Nephron (organoid): ENCODE measurements at regions not wholly inside any gene's neighbourhood (a gene's known extent, or its start where the extent isn't known, plus 50 kb on each side); places are given as distances from the start of the nearest gene placed in this dataset.

Experiments used
- H3K27ac Mint-ChIP-seq, 3 experiments: 2 replicates each; pipeline ENCODE4 v1.8.0; 2020; ENCODE audit warnings: mixed read lengths in 3 of 3, mild to moderate bottlenecking in 2 of 3, moderate library complexity in 1 of 3
- H3K27me3 Mint-ChIP-seq: 2 replicates; pipeline ENCODE4 v1.8.0; 2021; ENCODE audit warnings: low read depth, mild to moderate bottlenecking, moderate library complexity, mixed read lengths
- H3K36me3 Mint-ChIP-seq: 2 replicates; pipeline ENCODE4 v1.8.0; 2020; ENCODE audit warnings: low read depth, mixed read lengths
- H3K4me1 Mint-ChIP-seq: 2 replicates; pipeline ENCODE4 v1.8.0; 2020; ENCODE audit warnings: mixed read lengths
- H3K4me3 Mint-ChIP-seq, 3 experiments: 2 replicates each; pipeline ENCODE4 v1.8.0; 2020; ENCODE audit warnings: mild to moderate bottlenecking in 3 of 3, mixed read lengths in 3 of 3, moderate library complexity in 2 of 3
- H3K9me3 Mint-ChIP-seq: 2 replicates; pipeline ENCODE4 v1.8.0; 2020; ENCODE audit warnings: mixed read lengths
- CTCF ChIP-seq, 3 experiments: fragments of 200-600 bp; sonication (generic); IDR thresholded peaks; one replicate each; pipeline ENCODE4 v1.5.0; 2021; ENCODE audit warnings: antibody characterized with exemption in 3 of 3; ENCODE audit not compliant: unreplicated experiment in 3 of 3

- no peak for TF ChIP-seq CTCF (IDR thresholded peaks at IDR 0.05; ENCODE audit: unreplicated experiment in 3 of 3)
- H3K4me1 Mint-ChIP-seq = peaks cover 16% of the 10 kb centered on the region
- H3K4me3 Mint-ChIP-seq = no peak overlapping the region
- peaks cover 23% of the 10 kb centered on the region for H3K27me3 Mint-ChIP-seq
- H3K27ac Mint-ChIP-seq = no peak overlapping the region
- no peaks in the 10 kb centered on the region for H3K9me3 Mint-ChIP-seq
- no peaks in the 10 kb centered on the region for H3K36me3 Mint-ChIP-seq
Measured at GRCh38 chr17:51347851-51348584, 87.7 kb downstream of the UTP18 start.

- Mint-ChIP-seq H3K27me3 (peaks cover 27% of the 10 kb centered on the region), H3K36me3 (no peaks in the 10 kb centered on the region), H3K9me3 (no peaks in the 10 kb centered on the region), H3K4me3 (no peak overlapping the region), H3K4me1 (peaks cover 43% of the 10 kb centered on the region), H3K27ac (peak overlapping the region in 2 of 3 experiments; percentile 82 to 87)
- no peak for TF ChIP-seq CTCF (IDR thresholded peaks at IDR 0.05; ENCODE audit: unreplicated experiment in 3 of 3)
Measured at GRCh38 chr17:51351080-51351479, 90.7 kb downstream of the UTP18 start.

- Mint-ChIP-seq H3K4me1 (peaks cover 45% of the 10 kb centered on the region), H3K4me3 (peak overlapping the region in 1 of 3 experiments; percentile 2), H3K27ac (peak overlapping the region in 2 of 3 experiments; percentile 82 to 87), H3K9me3 (no peaks in the 10 kb centered on the region), H3K27me3 (peaks cover 19% of the 10 kb centered on the region), H3K36me3 (no peaks in the 10 kb centered on the region)
- no peak for TF ChIP-seq CTCF (IDR thresholded peaks at IDR 0.05; ENCODE audit: unreplicated experiment in 3 of 3)
Measured at GRCh38 chr17:51351890-51352289, 91.5 kb downstream of the UTP18 start.

GRCh38 chr17:51352798-51353197 is 92.5 kb downstream of the UTP18 start:
- Mint-ChIP-seq H3K9me3 (no peaks in the 10 kb centered on the region), H3K4me3 (no peak overlapping the region), H3K27ac (peak overlapping the region in 1 of 3 experiments; percentile 33), H3K4me1 (peaks cover 43% of the 10 kb centered on the region), H3K27me3 (peaks cover 15% of the 10 kb centered on the region), H3K36me3 (no peaks in the 10 kb centered on the region)
- no peak for TF ChIP-seq CTCF (IDR thresholded peaks at IDR 0.05; ENCODE audit: unreplicated experiment in 3 of 3)

GRCh38 chr17:51353296-51353695 is 93.0 kb downstream of the UTP18 start:
- Mint-ChIP-seq H3K36me3 (no peaks in the 10 kb centered on the region), H3K27me3 (peaks cover 15% of the 10 kb centered on the region), H3K9me3 (no peaks in the 10 kb centered on the region), H3K4me3 (no peak overlapping the region), H3K27ac (peak overlapping the region in 1 of 3 experiments; percentile 33), H3K4me1 (peaks cover 43% of the 10 kb centered on the region)
- no peak for TF ChIP-seq CTCF (IDR thresholded peaks at IDR 0.05; ENCODE audit: unreplicated experiment in 3 of 3)

- no peak for TF ChIP-seq CTCF (IDR thresholded peaks at IDR 0.05; ENCODE audit: unreplicated experiment in 3 of 3)
- Mint-ChIP-seq H3K9me3 (no peaks in the 10 kb centered on the region), H3K27ac (peak overlapping the region; percentile 64 to 83 (median 68)), H3K27me3 (peaks cover 10% of the 10 kb centered on the region), H3K36me3 (no peaks in the 10 kb centered on the region), H3K4me3 (no peak overlapping the region), H3K4me1 (peaks cover 43% of the 10 kb centered on the region)
Measured at GRCh38 chr17:51354936-51355335, 94.6 kb downstream of the UTP18 start.
